Aorta (tissue), 5 donors: ENCODE measurements at regions not wholly inside any gene's neighbourhood (a gene's known extent, or its start where the extent isn't known, plus 50 kb on each side); places are given as distances from the start of the nearest gene placed in this dataset.

Experiments used
- ATAC-seq: fragments of 200-7000 bp; cut with Tn5 transposase; one replicate; pipeline ENCODE4 v1.9.1; 2022; ENCODE audit warnings: moderate library complexity; ENCODE audit not compliant: low FRiP score
- DNase-seq, 2 donors: peaks; one replicate each; pipeline ENCODE4 v3.0.0-alpha.2; 2020
- H3K27ac ChIP-seq, 2 donors: one replicate each; pipeline ENCODE4 v1.5.1; 2013; ENCODE audit warnings: low read length in 2 of 2, mild to moderate bottlenecking in 2 of 2, moderate library complexity in 2 of 2, control low read depth in 1 of 2, inconsistent platforms in 1 of 2, low read depth in 1 of 2
- H3K27me3 ChIP-seq, 2 donors: one replicate each; pipeline ENCODE4 v1.6.1; 2013; ENCODE audit warnings: control low read depth in 1 of 2, low read length in 1 of 2, mild to moderate bottlenecking in 1 of 2, moderate library complexity in 1 of 2; ENCODE audit not compliant: insufficient read depth in 2 of 2, control insufficient read depth in 1 of 2
- H3K36me3 ChIP-seq, 2 donors: one replicate each; pipeline ENCODE4 v1.6.1; 2013; ENCODE audit warnings: control low read depth in 1 of 2, low read length in 1 of 2, mild to moderate bottlenecking in 1 of 2; ENCODE audit not compliant: insufficient read depth in 2 of 2, control insufficient read depth in 1 of 2
- H3K4me1 ChIP-seq, 2 donors: one replicate each; pipeline ENCODE4 v1.6.1; 2013; ENCODE audit warnings: low read length in 2 of 2, control low read depth in 1 of 2, mild to moderate bottlenecking in 1 of 2, moderate library complexity in 1 of 2; ENCODE audit not compliant: insufficient read depth in 2 of 2, control insufficient read depth in 1 of 2
- H3K4me3 ChIP-seq, 2 donors: one replicate each; pipeline ENCODE4 v1.5.1; 2013; ENCODE audit warnings: low read length in 2 of 2, control low read depth in 1 of 2, mild to moderate bottlenecking in 1 of 2
- H3K9me3 ChIP-seq: one replicate; pipeline ENCODE4 v1.6.1; 2013; ENCODE audit warnings: mild to moderate bottlenecking, low read length; ENCODE audit not compliant: control insufficient read depth
- WGBS, 2 donors: extraction: QIAGEN DNeasy Blood & Tissue Kit; methylation state at CpG; one replicate each; pipeline ENCODE4 v1.1.7; 2013; 5-methylcytosine and 5-hydroxymethylcytosine counted together
- intact Hi-C, 2 donors: fragments of 100-400 bp; cut with DNase I; formaldehyde crosslinking; loops; one replicate each; pipeline versions ENCODE4 v1.14.2 to v1.15.0; 2022
- donor health status: healthy with polysubstance abuse.
- donor health status: Bipolar disorder and iron deficiency.
- donor health status: DM: no; HTN: no; CAD: no.
- donor health status: DM: no; HTN: no; CAD: no.
- donor health status: DM: yes; HTN: yes; CAD: no.

DNA sequence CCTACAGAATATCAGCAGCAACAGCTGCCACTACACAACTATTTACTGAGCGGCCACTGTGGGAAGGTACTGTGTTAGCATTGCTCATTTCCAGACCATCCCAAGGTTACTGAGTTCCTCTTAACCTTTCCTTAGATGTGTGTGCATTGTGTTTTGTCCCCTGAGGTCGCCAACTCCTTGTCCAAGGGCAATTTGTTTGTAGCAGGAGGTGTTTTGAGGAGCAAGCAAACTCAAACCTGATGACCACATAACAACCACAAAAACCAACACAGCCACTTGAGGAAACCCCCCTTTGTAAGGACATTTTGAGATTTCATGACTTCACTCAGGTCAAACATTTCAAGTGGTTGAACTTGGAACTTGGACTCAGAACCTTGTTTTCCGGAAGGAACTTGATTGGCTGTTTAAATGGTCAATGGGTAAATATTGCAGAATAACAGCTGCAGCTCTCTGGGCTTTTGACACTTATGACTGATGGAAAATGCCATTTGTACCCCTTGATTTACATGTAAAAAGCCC, 122.3 kb downstream of the MID1IP1 start:
- Histone ChIP-seq H3K27ac (no peak overlapping the region), H3K4me1 (no peaks in the 10 kb centered on the region), H3K4me3 (no peak overlapping the region), H3K36me3 (no peaks in the 10 kb centered on the region), H3K27me3 (no peaks in the 10 kb centered on the region), H3K9me3 (no peaks in the 10 kb centered on the region)
- ATAC-seq (no peak), DNase-seq (no peak)
- intact Hi-C loops = no loop called here
- WGBS, 2 donors = 82 to 97% methylated on average over 3 of the region's 3 CpGs

DNA sequence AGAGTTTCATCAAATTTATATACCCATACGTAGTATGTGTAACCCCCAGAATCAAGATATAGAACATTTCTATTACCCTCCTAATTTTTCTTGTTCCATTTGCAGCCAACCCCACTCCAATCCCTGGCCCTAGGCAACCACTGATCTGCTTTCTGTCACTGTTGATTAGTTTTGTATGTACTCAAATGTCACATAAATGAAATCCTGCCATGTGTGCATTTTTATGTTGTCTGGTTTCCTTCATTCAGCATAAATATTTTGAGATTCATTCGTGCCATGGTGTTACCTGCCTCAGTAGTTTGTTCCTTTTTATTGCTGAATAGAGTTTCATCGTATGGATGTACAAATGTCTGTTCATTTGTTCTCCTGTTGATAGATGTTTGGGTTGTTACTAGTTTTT, 126.3 kb downstream of the MID1IP1 start:
- Histone ChIP-seq H3K27ac (no peak overlapping the region), H3K4me3 (no peak overlapping the region), H3K4me1 (peaks cover 0 to 1% of the 10 kb centered on the region in 2 donors), H3K9me3 (no peaks in the 10 kb centered on the region), H3K27me3 (no peaks in the 10 kb centered on the region), H3K36me3 (no peaks in the 10 kb centered on the region)
- intact Hi-C loops = loop anchor here in 1 of 2 donors (5.0 kb wide), 1 partner anchor 125 kb away; the partner anchor contains the start of gene MID1IP1
- ATAC-seq = no peak
- 77 to 91% methylated on average over 3 of the region's 3 CpGs for WGBS, 2 donors
- no peak for DNase-seq

DNA sequence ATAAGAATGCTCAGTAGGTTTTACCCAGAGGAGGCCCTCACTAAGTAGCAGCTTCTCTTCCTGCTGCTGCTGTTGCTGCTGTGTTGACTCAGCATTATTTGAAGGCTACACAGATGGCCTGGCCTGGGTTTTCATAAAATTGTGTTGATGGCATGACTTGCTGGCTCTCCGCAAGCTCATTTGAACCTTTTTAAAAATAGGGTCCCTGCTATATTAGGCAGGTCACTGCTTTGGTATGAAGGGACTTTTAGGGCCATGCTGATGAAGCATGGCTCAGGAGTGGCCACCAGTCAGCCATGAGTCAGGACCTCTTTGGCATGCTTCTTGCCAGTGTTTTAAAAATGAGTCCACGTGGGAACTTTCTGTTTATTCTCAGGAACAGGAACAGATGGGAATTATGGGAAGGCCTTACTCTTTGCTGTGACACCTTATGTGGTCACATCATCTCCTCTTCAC, 128.7 kb downstream of the MID1IP1 start:
- Histone ChIP-seq H3K4me3 (no peak overlapping the region), H3K9me3 (no peaks in the 10 kb centered on the region), H3K36me3 (no peaks in the 10 kb centered on the region), H3K27ac (peak overlapping the region; percentile 54 to 95), H3K4me1 (peaks cover 0 to 1% of the 10 kb centered on the region in 2 donors), H3K27me3 (no peaks in the 10 kb centered on the region)
- intact Hi-C loops = loop anchor here (5.0 kb wide), 1 partner anchor 128 kb away; the partner anchor contains the start of gene MID1IP1 (in 2 of the 2)
- ATAC-seq (peak; percentile 81), DNase-seq (peak in 1 of 2 donors; percentile 60)
- WGBS, 2 donors = 3 to 33% methylated on average over 2 of the region's 2 CpGs

DNA sequence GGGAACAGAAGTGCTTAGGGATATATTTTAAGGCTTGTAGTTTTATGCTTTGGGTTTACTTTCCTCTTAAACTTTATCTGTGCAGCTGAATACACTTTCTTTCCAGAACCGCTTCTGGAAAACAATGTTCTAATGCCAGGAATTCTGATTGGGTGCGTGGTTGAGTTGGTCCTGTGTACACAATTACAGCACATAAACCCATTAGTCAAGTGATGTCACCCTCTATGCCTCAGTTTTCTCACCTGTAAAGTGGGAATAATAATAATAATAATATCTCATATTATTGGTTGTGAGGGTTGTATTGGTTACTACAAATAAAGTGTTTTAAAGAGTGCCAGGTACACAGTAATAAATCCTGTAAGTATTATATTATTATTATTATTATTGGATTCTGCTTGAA, 129.2 kb downstream of the MID1IP1 start:
- H3K36me3 ChIP-seq = no peaks in the 10 kb centered on the region
- peaks cover 0 to 1% of the 10 kb centered on the region in 2 donors for H3K4me1 ChIP-seq
- no peaks in the 10 kb centered on the region for H3K27me3 ChIP-seq
- intact Hi-C loops = loop anchor here in 1 of 2 donors (5.0 kb wide), 1 partner anchor 128 kb away; the partner anchor contains the start of gene MID1IP1
- 1 to 6% methylated on average over 2 of the region's 2 CpGs for WGBS, 2 donors
- no peak overlapping the region for H3K4me3 ChIP-seq
- no peaks in the 10 kb centered on the region for H3K9me3 ChIP-seq
- H3K27ac ChIP-seq = no peak overlapping the region
- DNase-seq = no peak
- no peak for ATAC-seq

DNA sequence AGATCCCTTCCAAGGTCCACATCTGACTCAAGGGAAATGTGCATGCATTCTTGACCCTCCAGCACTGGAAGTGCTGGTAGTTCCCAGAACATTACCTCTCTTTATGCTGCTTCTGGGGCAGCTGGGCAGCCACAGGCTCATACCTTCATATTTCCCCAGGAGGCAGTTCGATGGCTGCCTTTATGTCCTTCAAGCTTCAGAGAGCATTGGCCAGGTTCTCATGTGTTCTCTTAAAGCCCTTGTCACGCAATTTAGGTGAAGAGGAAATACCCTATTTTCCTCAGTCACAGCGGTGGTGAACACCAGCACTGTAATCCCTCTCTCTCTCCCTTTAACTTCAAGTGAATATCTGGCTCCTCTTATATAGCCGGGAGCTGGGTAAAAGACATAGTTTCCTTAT, 134.3 kb downstream of the MID1IP1 start:
- no peak overlapping the region for H3K4me3 ChIP-seq
- H3K36me3 ChIP-seq = no peaks in the 10 kb centered on the region
- WGBS, 2 donors = 76 to 94% methylated on average over 4 of the region's 4 CpGs
- no peaks in the 10 kb centered on the region for H3K27me3 ChIP-seq
- intact Hi-C loops = no loop called here
- H3K9me3 ChIP-seq = no peaks in the 10 kb centered on the region
- DNase-seq = no peak
- H3K4me1 ChIP-seq = no peaks in the 10 kb centered on the region
- no peak overlapping the region for H3K27ac ChIP-seq
- no peak for ATAC-seq

DNA sequence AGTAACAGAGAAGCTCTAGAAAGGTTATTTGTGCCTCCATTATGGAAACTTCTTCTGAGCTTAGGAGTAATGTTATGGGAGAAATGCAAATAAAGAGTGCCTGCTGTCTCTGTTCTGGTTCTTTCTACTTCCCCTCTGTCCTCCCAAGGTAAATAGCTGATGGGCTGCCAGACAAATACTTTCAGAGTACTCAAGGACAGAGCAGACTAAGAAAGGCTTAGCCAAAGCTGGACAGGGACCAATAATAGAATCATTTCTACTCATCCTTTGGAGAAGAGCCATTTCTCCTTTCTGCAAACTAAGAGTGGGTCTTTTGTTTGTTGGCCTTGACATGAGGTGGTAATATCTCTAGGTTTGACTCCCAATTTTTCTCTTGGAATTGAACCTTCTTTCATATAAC, 136.1 kb downstream of the MID1IP1 start:
- intact Hi-C loops = no loop called here
- Histone ChIP-seq H3K27ac (no peak overlapping the region), H3K9me3 (no peaks in the 10 kb centered on the region), H3K4me3 (no peak overlapping the region), H3K36me3 (no peaks in the 10 kb centered on the region), H3K27me3 (no peaks in the 10 kb centered on the region), H3K4me1 (no peaks in the 10 kb centered on the region)
- no peak for ATAC-seq
- no peak for DNase-seq

DNA sequence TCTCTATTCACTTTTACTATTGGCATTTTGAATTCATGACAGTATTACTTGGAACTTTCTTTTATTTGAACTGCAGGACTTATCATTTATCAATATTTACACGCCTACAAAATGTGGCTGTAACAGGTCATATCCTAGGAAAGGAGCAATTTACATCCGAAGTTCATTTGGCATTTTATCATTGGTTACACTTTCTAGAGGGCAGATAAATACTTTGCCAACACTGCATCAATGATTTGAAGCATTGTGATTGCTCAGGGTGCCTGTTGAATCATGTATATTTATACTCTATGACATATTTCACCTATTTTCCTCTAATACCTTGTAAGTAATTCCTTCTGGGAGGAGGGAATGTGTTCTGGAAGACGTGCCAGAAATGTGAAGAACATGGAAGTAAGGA, 136.7 kb downstream of the MID1IP1 start:
- no peaks in the 10 kb centered on the region for H3K9me3 ChIP-seq
- no peaks in the 10 kb centered on the region for H3K4me1 ChIP-seq
- no peaks in the 10 kb centered on the region for H3K36me3 ChIP-seq
- DNase-seq (no peak), ATAC-seq (no peak)
- WGBS, 2 donors = 47 to 84% methylated on average over 3 of the region's 3 CpGs
- H3K27me3 ChIP-seq = no peaks in the 10 kb centered on the region
- H3K27ac ChIP-seq = no peak overlapping the region
- H3K4me3 ChIP-seq = no peak overlapping the region
- intact Hi-C loops = no loop called here

DNA sequence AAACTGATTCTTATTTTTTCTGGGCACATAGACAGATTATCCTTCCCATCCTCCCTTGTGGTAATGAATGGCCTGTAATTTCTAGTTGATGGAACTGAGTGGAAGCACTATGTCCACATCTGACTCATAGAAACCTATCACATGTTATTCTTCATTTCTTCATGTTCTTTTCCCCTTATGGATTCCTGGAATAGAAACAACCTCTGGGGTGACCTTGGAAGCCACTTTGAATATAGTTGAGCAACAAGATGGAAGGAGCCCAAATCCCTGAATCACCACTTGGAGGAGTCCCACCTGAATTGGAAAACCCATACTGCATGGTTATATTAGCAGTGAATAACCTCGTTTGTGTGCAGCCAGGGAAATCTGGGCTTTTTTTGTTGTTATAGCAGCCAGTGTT, 137.8 kb downstream of the MID1IP1 start:
- Histone ChIP-seq H3K4me3 (no peak overlapping the region), H3K27ac (no peak overlapping the region), H3K27me3 (no peaks in the 10 kb centered on the region), H3K4me1 (no peaks in the 10 kb centered on the region), H3K9me3 (no peaks in the 10 kb centered on the region), H3K36me3 (no peaks in the 10 kb centered on the region)
- intact Hi-C loops = no loop called here
- 14 to 22% methylated on average over 1 of the region's 1 CpG for WGBS, 2 donors
- peak; percentile 75 for ATAC-seq
- no peak for DNase-seq

DNA sequence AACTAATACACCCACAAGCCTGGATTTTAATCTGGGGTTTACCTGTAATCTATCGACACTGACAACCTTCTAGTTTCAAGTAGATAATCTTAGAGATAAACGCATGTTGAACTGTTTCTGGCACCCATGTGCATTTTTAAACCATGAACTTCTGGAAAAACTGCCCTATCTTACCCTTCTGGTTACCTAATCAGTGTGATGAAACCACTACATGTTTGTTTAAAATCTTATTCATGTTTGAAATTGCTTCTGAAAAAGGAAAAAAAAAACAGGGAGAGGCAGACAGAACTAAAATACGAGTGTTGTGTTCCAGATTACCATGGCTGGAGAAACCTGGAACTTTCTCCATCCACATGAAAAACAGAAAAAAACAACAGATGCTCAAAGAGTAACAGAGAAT, 139.3 kb downstream of the MID1IP1 start:
- DNase-seq = no peak
- Histone ChIP-seq H3K4me3 (no peak overlapping the region), H3K9me3 (no peaks in the 10 kb centered on the region), H3K36me3 (no peaks in the 10 kb centered on the region), H3K27ac (no peak overlapping the region), H3K4me1 (no peaks in the 10 kb centered on the region), H3K27me3 (no peaks in the 10 kb centered on the region)
- ATAC-seq = no peak
- intact Hi-C loops = no loop called here
- 70 to 77% methylated on average over 3 of the region's 3 CpGs for WGBS, 2 donors
